ENCODE measurements at regions not wholly inside any gene's neighbourhood (a gene's known extent, or its start where the extent isn't known, plus 50 kb on each side); places are given as distances from the start of the nearest gene placed in this dataset.
"Not testable (repeated sequence)": the region's sequence is repeated elsewhere in the genome, so short reads cannot be mapped to it uniquely, and the experiment has no call there.

DNA sequence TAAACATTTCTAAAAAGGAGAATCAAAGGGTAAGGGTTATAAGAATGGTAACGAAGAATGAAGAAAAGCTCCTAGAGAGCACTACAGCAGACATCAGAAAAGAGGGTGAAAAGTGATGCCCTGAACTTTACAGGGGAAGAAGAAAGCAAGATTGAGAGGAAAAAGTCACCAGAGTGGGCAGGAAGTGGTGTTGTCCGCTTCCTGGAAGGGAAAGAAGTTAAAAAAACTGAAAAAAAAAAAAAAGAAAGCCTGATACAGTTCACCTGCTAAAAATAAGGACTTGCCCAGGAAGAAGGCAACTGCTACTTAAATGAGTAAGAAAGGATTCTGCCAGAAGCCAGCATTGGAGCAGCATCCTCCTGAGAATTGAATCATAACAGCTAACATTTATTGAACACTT lies 330.1 kb upstream of the PHF14 start:
- ATAC-seq = no peak

DNA sequence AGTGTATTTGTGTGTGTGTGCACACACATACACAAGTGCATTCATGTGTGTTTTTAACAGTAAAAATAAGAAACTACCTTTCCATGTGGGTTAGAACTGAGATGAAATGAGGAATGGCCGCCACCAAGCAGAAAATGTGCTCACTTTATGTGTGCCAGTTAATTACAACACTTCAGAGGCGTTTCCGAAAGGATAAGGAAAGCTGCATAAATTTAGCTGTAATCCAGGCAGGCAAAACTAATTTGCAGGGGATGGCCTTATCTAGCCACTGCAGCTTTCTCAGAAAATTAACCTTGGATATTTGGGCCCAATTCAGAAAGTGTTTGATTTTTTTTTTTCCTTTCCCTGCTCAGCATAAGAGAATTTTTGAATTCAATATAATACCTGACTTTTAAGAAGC lies 328.8 kb upstream of the PHF14 start:
- no peak for ATAC-seq

DNA sequence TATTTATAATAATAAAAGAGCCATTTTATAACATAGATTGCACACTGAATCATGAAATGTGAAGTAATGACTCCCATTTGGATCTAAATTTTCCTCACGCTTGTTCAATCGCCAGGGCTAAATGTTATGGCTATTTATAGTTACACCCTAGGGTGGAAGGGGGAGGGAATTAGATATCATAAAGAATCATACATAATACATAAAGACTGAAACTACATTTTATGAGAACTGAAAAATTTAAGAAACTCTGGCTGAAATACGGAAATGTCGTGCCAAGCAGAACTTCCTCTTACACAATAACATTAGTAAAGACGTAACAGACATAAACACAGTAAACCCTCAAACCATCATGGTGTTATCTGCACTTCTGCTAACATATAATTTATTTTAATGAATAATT lies 327.5 kb upstream of the PHF14 start:
- ATAC-seq = no peak

DNA sequence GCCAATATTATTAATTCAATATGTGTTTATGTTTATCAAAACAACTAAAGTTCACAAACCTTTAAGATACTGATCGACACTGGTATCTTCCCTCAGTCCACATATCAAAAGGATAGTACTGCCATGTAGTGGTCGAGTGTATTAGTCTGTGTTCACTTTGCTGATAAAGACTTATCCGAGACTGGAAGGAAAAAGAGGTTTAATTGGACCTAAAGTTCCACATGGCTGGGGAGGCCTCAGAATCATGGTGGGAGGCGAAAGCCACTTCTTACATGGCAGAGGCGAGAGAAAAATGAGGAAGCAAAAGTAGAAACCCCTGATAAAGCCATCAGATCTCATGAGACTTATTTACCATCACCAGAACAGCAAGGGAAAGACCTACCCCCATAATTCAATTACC lies 325.4 kb upstream of the PHF14 start:
- no peak for ATAC-seq

DNA sequence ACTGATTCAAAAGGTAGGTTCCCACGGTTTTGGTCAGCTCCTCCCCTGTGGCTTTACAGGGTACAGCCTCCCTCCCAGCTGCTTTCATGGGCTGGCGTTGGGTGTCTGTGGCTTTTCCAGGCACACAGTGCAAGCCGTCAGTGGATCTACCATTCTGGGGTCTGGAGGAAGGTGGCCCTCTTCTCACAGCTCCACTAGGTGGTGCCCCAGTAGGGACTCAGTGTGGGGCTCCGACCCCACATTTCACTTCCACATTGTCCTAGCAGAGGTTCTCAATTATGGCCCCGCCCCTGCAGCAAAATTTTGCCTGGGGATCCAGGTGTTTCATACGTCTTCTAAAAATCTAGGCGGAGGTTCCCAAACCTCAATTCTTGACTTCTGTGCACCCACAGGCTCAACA lies 324.6 kb upstream of the PHF14 start:
- not testable (repeated sequence) for ATAC-seq

DNA sequence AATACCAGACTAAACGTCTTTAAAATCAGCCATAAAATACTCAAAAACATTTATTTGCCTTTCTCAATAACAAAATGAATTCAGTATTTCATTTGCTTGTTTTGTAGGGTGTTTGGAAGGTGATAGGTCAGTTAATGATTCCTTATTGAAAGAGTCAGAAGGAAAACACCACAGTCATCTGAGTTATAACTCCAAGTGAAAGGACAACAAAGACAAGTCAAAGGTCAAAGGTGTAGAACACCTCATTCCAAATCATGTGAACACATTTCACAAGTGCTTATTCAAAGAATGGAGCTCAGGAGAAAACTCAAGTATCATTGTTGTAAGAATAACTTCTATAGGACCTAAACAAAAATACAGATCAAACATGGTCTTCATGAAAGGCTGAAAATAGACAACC lies 318.6 kb upstream of the PHF14 start:
- no peak for ATAC-seq

DNA sequence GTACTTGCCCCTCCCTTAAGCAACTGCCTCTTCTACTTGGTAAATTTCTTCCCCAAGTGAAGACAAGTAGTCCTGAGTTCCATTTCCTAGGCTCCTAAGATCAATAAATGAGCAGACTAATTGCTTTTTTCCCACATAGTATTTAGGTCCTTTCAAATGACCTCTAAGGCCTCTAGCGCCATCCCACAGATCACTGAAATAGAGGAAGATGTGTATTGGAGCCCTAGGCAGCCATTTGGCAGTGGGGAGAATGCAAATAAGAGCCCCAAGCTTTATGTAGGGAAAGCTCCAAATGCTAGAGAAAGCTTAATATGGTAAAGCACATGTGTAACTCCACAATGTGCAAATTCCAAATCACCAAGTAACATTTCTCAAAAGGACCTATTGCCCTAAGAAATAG lies 316.5 kb upstream of the PHF14 start:
- no peak for ATAC-seq

DNA sequence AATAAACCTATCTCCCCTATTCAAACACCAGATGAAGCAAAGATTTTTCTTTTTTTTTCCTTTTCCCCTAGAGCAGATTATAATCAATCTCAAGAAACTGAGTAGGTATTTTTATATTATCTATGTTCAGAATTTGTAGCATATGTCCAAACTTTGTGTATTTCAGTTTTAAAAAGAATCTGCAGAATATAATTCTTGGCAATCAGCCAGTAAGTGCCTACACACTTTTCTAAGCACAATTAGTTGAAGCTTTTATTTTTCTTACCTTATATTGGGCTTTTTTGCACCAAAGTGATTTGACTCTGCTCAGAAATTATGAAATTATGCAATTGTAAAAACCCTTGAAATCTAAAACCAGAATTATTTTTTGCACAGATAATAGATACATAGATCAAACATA lies 315.8 kb upstream of the PHF14 start:
- ATAC-seq = no peak

DNA sequence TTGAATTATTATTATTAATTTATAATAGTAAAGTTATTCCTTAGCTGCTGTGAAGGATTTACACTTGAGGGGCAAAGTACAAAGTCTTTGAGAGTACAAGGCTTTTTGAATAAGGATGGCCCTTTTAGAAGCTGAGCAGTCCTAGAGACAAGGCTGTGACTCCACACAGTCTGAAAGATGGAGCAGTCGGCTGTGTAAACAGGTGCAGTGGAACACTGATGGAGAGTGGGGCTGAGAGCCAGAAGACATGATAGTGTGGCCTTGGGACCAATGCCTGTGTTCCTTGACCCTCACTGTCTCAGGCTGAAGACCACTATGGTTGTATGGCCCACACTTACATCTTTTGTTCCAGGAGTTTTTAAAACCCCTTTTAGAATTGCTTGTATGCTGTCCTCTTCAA lies 311.2 kb upstream of the PHF14 start:
- ATAC-seq = no peak

DNA sequence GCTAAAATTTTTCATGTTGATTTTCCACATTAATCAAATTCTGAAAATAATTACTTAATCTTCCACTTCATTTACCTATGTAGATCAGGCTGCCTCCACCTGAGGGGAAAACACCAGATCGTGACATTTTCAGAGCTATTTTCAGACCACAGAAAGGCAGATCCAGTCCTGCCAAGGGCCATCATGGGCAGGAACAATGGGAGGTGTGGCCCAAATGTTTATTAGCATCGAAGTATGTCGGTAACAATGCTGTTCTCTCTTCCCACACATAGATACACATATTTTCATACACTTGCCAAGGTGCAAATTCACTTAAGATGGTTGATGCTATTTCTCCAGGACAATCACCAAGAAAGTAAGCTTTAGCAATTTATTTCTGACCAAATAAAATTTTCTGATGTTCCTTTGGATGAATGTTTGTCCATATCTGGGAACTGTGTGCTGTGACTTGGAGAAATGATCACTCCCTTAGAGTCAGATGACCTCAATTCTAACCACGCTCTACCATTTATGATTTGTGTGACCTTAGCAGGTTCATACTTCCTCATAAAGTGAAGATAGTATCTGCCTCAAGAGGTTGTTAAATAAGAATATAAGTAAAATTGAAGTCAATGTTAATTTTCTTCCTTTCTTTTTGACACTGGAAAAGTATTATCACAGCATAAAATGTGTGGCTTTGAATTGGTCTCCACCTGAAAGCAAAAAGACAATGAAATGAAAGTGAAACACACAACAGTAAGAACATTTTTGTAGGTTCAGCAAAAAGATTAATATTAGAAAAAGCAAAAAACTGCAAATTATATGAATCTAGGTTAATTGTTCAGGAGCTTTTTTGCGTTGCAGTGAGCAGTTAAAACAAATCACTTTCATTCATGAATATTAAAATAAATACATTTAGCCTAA lies 310.4 kb upstream of the PHF14 start:
- ATAC-seq = no peak

DNA sequence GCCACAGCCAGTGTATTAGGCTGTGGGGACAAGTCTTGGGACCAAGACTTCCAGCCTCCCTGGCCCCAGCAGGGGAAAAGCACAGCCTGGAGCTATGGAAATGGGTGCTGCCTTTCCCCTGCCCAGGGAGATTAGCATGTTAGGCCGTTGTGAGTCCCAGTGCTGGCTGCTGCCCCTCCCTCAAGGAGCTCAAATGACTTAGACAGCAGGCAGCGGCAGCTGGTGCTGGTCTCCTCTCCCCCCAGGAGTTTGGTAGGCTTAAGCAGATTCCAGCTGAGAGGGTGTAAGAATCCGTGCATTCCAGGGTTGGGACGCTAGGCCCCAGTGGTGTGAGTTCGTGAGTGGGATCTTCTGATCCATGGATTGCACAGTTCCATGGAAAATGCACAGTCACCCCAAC lies 301.5 kb upstream of the PHF14 start:
- ATAC-seq = no peak

DNA sequence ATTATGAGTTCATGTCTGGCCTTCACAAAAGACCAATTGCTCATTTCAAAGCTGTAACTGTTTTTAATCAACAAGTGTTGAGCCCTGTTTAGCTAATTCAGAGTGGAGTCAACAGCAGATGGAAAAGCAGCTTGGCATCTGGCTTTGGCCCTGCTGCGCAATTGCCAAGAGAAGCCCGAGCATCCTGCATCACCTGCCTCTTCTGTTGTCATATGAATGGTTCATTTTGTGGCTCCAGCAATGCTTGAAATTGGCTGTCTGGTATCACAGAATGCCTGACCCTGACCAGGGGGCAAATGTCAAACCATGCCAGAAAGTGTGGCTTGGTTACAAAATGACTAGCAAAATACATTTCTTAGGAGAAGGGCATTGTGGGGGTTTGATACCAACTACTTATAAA lies 296.5 kb upstream of the PHF14 start:
- no peak for ATAC-seq

DNA sequence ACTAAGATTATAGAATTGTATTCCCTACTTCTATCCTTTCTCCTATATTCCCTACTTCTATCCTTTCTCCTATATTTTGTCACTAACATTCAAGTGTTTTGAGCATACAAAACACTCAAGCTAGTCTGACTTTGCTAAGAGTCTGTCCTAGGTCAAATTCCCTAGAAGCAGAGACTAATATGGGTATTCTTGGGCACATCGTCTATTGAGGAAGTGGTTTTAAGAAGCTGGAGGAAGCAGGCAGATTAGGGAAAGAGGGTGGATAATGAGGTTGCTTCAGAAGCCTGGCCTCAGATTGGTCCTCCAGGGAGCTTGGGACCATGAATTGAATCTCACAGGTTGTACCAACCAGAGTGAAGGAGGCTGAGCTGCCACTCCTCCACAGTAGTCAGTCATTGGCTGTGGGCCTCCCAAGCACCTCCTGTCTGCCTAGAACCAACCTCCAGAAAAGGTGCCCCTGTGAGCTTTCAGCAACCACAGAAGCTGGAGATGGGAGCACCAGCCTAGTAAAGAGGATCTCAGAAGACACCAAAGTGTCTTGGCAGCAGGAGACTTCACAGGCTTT lies 295.9 kb upstream of the PHF14 start:
- no peak for ATAC-seq

DNA sequence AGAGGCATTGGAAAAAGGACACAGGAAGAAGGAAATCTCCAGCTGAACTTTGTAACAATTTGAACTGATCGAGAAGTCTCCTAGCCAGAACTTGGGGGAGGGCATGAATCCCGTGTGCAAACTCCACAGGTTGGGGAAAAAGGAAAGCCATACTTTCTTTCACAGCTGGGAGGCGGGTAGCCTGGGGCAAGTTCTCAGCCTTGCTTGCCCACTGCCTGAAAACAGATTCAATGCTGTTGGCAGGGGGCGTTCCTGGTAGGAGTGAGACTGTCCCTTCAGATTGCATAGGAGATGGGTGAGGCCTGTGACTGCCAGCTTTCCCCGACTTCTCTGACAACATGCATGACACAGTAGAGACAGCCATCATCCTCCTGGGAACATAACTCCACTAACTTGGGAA lies 289.1 kb upstream of the PHF14 start:
- ATAC-seq = no peak

DNA sequence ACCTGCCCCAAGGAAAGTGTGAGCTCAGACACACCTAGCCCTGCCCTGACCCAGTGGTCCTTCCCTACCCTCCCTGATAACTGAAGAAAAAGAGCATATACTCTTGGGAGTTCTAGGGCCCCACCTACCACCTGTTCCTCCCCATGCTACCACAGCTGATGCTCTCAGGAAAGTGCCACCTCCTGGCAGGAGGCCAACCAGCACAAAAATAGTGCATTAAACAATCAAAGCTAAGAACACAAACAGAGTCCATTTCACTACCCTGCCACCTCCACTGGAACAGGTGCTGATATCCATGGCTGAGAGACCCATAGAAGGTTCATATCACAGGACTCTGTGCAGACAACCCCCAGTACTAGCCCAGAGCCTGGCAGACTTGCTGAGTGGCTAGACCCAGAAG lies 288.6 kb upstream of the PHF14 start:
- no peak for ATAC-seq

DNA sequence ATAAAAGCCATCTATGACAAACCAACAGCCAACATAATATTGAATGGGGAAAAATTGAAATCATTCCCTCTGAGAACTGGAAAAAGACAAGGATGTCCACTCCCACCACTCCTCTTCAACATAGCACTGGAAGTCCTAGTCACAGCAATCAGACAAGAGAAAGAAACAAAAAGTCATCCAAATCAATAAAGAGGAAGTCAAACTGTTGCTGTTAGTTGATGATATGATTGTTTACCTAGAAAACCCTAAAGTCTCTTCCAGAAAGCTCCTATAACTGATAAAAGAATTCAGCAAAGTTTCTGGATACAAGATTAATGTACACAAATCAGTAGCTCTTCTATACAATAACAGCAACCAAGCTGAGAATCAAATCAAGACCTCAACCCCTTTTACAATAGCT lies 285.1 kb upstream of the PHF14 start:
- no peak for ATAC-seq

DNA sequence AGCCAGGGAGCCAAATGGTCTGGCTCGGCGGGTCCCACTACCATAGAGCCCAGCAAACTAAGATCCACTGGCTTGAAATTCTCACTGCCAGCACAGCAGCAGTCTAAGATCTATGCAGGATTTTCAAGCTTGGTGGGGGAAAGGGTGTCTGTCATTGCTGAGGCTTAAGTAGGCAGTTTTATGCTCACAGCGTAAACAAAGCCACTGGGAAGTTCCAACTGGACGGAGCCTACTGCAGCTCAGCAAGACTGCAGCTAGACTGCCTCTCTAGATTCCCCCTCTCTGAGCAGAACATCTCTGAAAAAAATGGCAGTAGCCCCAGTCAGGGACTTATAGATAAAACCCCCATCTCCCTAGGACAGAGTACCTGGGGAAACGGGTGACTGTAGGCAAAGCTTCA lies 277.6 kb upstream of the PHF14 start:
- no peak for ATAC-seq

DNA sequence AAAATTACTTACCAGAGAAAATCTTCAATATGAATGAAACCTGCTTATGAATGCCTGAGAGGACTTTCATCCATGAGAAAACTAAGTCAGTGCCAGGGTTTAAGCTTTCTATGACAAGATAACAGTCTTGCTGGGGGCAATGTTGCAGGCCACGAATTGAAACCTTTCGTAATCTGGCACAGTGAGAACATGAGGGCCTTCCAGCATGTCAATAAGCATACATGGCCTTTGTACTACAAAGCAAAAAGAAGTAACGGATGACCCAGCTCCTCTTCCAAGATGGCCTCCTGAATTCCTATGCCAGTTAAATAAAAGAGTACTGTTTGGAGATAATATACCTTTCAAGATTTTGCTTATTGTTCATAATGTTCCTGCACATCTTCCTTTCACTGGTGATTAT lies 270.6 kb upstream of the PHF14 start:
- no peak for ATAC-seq

DNA sequence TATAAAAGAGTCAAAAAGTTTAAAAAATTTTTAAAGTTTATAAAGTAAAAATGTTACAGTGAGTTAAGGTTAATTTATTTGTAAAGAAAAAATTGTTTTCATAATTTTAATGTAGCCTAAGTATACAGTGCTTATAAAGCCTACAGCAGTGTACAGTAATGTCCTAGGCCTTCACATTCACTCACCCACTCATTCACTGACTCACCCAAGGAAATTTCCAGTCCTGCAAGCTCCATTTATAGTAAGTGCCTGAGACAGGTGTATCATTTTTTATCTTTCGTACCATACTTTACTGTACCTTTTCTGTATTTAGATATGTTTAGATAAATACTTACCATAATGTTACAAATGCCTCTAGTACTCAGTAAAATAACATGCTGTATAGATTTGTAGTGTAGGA lies 269.7 kb upstream of the PHF14 start:
- ATAC-seq = no peak

DNA sequence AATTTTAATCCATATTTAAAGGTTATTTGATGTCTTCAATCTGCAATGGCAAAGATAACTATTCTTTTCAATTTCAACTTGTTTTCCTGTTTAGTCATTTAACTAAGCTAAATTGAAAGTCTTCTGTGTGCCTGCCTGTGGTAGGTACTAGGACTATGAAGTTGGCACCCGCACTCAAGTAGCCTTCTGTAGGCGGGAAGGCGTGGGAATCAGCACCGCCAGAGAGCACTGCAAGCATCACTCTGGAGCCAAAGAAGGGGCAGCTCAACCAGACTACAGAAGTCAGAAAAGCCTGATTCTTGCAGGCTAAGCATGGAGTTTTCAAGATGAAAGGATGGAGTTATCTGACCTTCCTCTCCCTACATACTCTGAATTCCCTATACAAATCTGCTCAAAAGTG lies 269.0 kb upstream of the PHF14 start:
- ATAC-seq = no peak

DNA sequence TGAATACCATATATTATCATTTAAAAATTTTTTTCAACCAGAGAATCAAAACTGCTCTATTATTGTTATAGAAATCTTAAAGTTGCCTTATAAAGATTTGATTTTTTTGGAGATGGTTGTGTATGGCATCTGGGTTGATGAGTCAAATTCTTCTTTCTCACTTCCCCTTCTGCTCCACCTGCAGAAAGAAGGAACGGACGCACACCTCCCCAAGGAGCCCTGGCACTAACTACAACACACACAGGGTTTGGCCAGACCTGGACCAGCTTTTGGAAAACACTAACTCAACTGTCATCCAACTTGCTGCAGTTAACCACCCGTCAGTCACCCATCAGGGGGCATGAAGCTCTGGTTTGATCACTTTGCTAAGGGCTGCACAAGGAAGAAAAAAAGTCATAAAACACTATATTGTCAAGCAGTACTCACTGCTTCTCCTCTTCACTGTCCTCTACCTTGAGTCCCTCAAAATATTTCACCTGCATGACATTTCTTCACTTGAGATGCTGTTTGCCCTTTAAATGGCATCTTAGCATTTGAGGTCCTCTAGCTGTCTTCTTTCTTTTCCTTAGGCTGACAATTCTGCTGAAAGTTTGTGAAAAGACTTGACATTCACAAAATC lies 266.7 kb upstream of the PHF14 start:
- ATAC-seq = peak in 1 of 2 donors; percentile 20

DNA sequence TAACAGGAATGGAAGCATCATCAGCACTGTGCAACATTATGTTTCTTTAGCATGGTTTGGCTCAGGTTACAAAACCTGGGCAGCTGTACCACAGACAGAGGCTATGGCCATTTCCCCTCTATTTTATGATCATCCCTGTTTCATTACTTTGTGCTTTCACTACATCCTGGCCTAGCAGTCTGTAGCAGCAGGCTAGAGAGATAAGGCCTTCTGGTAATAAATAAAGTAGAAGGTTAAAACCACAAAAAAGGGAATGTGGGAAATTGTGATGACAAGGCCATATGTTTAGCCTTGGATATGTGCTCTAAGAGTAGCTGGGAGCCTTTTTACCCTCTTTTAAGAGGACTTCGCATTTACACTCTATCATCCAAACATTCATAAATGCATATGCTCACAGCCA lies 266.2 kb upstream of the PHF14 start:
- ATAC-seq = no peak

DNA sequence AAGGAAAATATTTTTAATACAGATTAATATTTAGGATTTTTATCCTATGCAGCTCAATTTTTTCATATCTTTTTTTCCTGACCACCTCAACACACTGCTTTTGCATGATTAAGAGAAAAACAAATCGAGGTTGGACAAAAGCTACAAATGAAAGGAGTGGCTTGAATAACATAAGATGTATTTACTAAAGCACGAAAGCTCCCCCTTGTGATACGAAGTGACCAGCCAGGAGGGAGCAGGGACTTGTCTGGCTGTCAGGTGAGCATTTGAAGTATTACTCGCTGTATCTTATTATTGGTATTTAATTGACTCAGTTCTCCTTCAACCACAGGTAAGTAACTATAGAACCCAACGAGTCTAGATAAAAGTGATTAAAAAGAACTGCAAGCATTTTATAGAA lies 265.2 kb upstream of the PHF14 start:
- no peak for ATAC-seq

DNA sequence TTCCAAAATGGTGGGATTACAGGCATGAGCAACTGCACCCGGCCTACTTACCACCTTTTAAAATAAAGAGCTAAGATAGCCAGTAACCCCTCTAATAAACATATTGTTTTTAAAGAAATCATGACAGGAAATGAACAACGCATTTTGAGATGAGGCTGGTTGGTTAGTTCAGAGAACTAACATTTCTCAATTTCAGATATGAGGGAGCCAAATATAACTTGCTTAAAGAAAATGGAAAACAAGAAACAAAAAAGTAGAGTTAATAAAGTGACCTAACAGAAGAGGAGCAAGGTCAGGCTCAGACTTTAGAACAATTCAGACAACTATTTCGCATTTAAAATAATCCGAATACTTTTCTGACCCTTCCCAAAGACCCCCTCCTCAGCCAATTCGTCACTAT lies 254.9 kb upstream of the PHF14 start:
- ATAC-seq = no peak
